GM06990 (cell line): ENCODE measurements at regions not wholly inside any gene's neighbourhood (a gene's known extent, or its start where the extent isn't known, plus 50 kb on each side); places are given as distances from the start of the nearest gene placed in this dataset.

Source experiments
- DNase-seq: peaks from one replicate; pipeline ENCODE4 v3.0.0-alpha.2; 2011; ENCODE audit not compliant: insufficient read length; ENCODE audit errors: extremely low read depth
- H3K27me3 ChIP-seq: replicated peaks from 2 replicates; pipeline ENCODE4 v1.6.0; 2011; ENCODE audit warnings: low read length; ENCODE audit not compliant: control insufficient read depth, insufficient read depth
- H3K36me3 ChIP-seq: 2 replicates; pipeline ENCODE4 v1.5.1; 2011; ENCODE audit warnings: low read length; ENCODE audit not compliant: control insufficient read depth, insufficient read depth
- H3K4me3 ChIP-seq: replicated peaks from 2 replicates; pipeline ENCODE4 v1.5.1; 2011; ENCODE audit warnings: low read depth, mild to moderate bottlenecking, control low read depth, low read length
- TF ChIP-seq, protein P1 (sequence below): IDR thresholded peaks from 2 replicates; pipeline ENCODE4 v1.5.1; 2011; ENCODE audit warnings: low read length, control low read depth, mild to moderate bottlenecking, inconsistent platforms; ENCODE audit not compliant: insufficient read depth, poor library complexity, severe bottlenecking

GRCh38 chr1:102185260-102185659, 188.5 kb upstream of the OLFM3 start:
- Histone ChIP-seq H3K36me3 (no peaks in the 10 kb centered on the region), H3K27me3 (no peaks in the 10 kb centered on the region), H3K4me3 (no peak overlapping the region)
- TF ChIP-seq, protein P1, sequence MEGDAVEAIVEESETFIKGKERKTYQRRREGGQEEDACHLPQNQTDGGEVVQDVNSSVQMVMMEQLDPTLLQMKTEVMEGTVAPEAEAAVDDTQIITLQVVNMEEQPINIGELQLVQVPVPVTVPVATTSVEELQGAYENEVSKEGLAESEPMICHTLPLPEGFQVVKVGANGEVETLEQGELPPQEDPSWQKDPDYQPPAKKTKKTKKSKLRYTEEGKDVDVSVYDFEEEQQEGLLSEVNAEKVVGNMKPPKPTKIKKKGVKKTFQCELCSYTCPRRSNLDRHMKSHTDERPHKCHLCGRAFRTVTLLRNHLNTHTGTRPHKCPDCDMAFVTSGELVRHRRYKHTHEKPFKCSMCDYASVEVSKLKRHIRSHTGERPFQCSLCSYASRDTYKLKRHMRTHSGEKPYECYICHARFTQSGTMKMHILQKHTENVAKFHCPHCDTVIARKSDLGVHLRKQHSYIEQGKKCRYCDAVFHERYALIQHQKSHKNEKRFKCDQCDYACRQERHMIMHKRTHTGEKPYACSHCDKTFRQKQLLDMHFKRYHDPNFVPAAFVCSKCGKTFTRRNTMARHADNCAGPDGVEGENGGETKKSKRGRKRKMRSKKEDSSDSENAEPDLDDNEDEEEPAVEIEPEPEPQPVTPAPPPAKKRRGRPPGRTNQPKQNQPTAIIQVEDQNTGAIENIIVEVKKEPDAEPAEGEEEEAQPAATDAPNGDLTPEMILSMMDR = no peak
- no peak for DNase-seq

GRCh38 chr1:102184477-102184876, 187.8 kb upstream of the OLFM3 start:
- H3K36me3 ChIP-seq = no peaks in the 10 kb centered on the region
- no peaks in the 10 kb centered on the region for H3K27me3 ChIP-seq
- TF ChIP-seq, protein P1 = no peak
- H3K4me3 ChIP-seq = no peak overlapping the region
- DNase-seq = no peak

DNA sequence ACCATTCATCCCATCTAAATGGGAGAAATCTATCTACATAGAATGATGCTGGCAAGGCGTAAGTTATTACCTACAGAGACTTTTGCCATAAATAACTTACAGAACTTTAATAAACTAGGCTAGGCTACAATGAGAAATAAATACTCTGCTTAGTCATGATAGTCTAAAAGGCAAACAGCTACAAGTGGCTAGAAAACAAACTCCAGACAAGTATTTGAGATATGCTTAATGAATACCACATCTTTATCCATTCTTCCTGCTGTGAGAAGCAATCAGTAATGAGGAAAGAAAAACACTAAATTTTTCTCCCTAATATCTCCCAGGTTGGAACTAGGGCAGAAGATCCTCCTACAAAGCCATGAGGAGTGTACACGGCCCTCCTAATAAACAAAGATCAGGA, 187.0 kb upstream of the OLFM3 start:
- no peak for DNase-seq
- Histone ChIP-seq H3K27me3 (no peaks in the 10 kb centered on the region), H3K4me3 (no peak overlapping the region), H3K36me3 (no peaks in the 10 kb centered on the region)
- TF ChIP-seq, protein P1 = no peak

- TF ChIP-seq, protein P1 = no peak
- Histone ChIP-seq H3K27me3 (no peaks in the 10 kb centered on the region), H3K4me3 (no peak overlapping the region), H3K36me3 (no peaks in the 10 kb centered on the region)
- no peak for DNase-seq
These were observed 186.0 kb upstream of the OLFM3 start for GRCh38 chr1:102182603-102183260.

- TF ChIP-seq, protein P1 = no peak
- Histone ChIP-seq H3K36me3 (no peaks in the 10 kb centered on the region), H3K27me3 (no peaks in the 10 kb centered on the region), H3K4me3 (no peak overlapping the region)
- DNase-seq = no peak
These were observed 184.6 kb upstream of the OLFM3 start for GRCh38 chr1:102181341-102181740.

GRCh38 chr1:102178480-102178879, 181.8 kb upstream of the OLFM3 start:
- no peak overlapping the region for H3K4me3 ChIP-seq
- TF ChIP-seq, protein P1 = no peak
- no peaks in the 10 kb centered on the region for H3K27me3 ChIP-seq
- no peaks in the 10 kb centered on the region for H3K36me3 ChIP-seq
- no peak for DNase-seq
